SKM-1 (cell line): ENCODE measurements at regions not wholly inside any gene's neighbourhood (a gene's known extent, or its start where the extent isn't known, plus 50 kb on each side); places are given as distances from the start of the nearest gene placed in this dataset.
"Not testable (repeated sequence)": the region's sequence is repeated elsewhere in the genome, so short reads cannot be mapped to it uniquely, and the experiment has no call there.

Experiments used
- DNase-seq: peaks from one replicate; lab custom pipeline; 2025; ENCODE audit not compliant: unreplicated experiment; lab: John Stamatoyannopoulos, UW

- no peak for DNase-seq
Measured at GRCh38 chr1:47593013-47593568, 155.2 kb downstream of the FOXD2 start.

GRCh38 chr1:47593598-47594285 is 155.9 kb downstream of the FOXD2 start:
- DNase-seq, result no peak

DNA sequence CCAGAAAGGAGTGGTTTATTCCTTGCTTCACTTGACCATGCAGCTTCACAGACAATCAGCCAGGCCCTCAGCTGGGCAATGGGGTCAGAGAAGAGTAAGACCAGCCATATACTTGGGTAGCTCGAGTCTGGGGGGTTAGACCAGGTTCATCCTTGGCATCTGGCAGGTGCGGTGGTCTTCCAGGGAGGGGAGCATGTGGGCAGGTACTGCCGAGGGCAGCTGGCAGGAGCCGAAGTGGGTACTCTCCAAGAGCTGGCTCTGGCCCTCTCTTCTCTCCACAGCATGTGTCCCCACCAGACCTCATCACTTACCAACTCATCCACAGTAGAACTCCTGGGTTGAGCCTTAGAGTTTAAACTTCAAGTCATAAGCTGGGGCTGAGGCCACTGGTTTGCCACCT is 156.8 kb downstream of the FOXD2 start:
- DNase-seq, result no peak

- no peak for DNase-seq
Measured at GRCh38 chr1:47596328-47596727, 158.5 kb downstream of the FOXD2 start.

- no peak for DNase-seq
Measured at GRCh38 chr1:47598357-47598756, 160.5 kb downstream of the FOXD2 start.

GRCh38 chr1:47599777-47600176 is 161.9 kb downstream of the FOXD2 start:
- DNase-seq, result no peak

GRCh38 chr1:47602491-47602890 is 164.6 kb downstream of the FOXD2 start:
- not testable (repeated sequence) for DNase-seq

DNA sequence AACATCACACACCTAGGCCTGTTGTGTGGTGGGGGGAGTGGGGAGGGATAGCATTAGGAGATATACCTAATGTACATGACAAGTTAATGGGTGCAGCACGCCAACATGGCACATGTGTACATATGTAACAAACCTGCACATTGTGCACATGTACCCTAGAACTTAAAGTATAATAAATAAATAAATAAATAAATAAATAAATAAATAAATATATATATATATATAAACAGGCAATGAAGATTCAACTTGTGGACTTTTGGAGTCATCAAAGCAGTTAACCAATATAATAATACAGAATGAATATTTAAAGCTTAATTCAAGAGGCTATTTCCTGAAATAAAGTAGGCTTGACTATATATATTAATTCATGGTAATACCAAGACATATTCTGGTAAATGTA is 167.0 kb downstream of the FOXD2 start:
- DNase-seq, result not testable (repeated sequence)

- no peak for DNase-seq
Measured at GRCh38 chr1:47608296-47608875, 170.5 kb downstream of the FOXD2 start.

DNA sequence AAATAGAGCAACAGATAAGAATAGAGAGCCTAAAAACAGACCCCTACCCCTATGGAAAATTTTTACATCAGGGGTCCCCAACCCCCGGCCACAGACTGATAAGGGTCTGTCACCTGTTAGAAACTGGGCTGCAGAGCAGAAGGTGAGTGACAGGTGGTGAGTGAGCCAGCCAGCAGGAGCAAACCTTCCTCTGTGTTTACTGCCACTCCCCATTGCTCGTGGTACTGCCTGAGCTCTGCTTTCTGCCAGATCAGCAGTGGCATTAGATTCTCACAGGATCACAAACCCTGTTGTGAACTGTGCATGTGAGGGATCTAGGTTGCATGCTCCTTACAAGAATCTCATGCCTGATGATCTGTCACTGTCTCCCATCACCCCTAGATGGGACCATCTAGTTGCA is 174.1 kb downstream of the FOXD2 start:
- DNase-seq, result no peak

- DNase-seq, result no peak
Measured at GRCh38 chr1:47612819-47613218, 175.0 kb downstream of the FOXD2 start.

- no peak for DNase-seq
Measured at GRCh38 chr1:47616036-47616435, 178.2 kb downstream of the FOXD2 start.

DNA sequence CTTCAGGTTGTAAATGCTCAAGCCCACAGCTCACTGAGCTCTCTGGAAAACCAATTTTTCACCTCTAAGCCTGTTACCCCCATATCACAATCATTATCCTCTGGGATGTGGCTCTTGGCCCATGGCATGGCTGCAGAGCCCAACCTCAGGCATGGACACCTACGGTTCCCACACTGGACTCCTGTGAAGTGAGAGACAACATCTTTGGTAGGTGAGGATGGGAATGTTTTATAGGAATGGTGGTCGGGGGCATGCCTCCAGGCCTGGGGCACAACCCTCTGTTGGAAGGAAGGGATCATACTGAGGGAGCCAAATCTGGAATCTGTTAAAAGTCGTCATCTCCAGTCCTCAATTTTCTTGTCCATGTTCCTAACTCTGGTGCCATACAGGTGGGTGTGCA is 179.1 kb downstream of the FOXD2 start:
- no peak for DNase-seq

DNA sequence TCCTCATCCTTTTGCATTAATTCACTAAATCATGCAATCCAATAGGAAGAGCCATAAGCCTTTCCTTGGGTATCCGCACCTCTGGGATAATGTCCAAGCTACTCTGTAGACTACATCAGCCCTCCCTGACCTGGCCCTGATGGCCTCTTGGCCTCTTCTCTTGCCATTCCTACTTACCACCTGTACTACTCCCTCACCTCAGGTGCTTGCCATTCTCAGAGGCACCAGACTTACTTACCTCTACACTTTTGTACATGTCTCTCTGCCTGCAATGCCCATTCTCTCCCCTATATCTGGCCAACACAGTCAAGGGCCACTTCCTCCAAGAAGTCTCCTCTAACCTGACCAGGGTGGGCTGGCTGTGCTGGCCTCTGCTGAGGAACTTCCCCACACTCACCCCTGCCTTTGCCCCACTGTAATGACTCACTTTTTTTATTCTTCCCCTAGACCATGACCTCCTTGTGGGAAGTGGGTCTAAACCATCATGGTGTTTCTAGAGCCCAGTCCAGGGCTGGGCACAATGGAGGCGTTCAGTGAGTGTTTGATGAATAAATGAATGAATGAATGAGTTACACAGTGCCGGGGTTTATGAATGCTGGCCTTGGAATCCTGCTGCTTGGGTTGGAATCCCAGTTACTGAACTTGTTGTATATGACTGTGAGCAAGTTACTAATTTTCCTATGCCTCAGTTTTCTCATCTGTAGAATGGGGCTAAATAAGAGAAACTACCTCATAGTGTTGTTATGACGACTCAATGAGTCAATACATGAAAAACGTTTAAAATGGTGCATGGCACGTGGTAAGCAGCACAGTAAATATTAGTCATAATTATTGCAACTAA is 179.8 kb downstream of the FOXD2 start:
- no peak for DNase-seq

GRCh38 chr1:47618222-47618720 is 180.4 kb downstream of the FOXD2 start:
- DNase-seq, result no peak

GRCh38 chr1:47618830-47619229 is 181.0 kb downstream of the FOXD2 start:
- no peak for DNase-seq

- DNase-seq, result no peak
Measured at GRCh38 chr1:47621483-47621882, 183.6 kb downstream of the FOXD2 start.

- DNase-seq, result no peak
Measured at GRCh38 chr1:47621977-47622376, 184.1 kb downstream of the FOXD2 start.

DNA sequence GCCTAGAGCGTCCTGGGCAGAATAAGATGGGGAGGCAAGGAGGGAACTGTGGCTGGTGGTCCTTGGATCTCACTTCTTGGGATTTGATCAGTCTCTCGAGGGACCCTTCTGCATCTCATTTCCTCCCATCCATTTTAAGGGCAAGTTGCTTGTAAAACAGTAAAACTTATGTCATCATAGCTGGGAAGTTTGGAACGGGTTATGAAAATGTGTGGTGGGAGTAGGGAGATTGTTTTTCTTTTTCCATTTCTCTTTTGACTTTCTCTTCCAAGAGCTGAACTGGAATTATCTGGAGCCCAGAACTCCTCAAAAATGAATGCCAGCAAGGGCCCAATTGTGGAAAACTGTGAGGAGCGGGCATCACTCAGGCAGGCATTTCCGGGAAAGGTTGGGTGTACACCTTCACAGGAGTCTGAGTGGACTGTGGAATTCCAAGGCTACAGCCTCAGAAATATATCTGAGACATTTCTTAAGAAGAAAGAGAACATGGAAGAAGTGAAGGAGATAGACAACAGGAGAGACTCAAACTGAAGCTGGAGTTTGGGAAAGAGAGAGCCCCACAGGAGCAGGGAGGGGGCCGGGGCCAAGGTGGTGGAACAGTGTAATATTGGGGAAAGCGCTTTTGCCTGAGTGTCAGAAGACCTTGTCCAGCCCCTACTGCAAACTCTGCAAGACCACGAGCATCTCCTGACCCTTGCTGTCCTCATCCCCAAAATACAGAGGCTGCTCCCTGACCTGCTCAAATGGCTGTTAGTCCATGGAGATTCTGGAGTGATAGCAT is 185.1 kb downstream of the FOXD2 start:
- no peak for DNase-seq

- no peak for DNase-seq
Measured at GRCh38 chr1:47623557-47623940, 185.7 kb downstream of the FOXD2 start.

- no peak for DNase-seq
Measured at GRCh38 chr1:47624531-47624930, 186.7 kb downstream of the FOXD2 start.
